ENCODE measurements at regions not wholly inside any gene's neighbourhood (a gene's known extent, or its start where the extent isn't known, plus 50 kb on each side); places are given as distances from the start of the nearest gene placed in this dataset.
"Not testable (repeated sequence)": the region's sequence is repeated elsewhere in the genome, so short reads cannot be mapped to it uniquely, and the experiment has no call there.

- TF ChIP-seq CTCF, EZH2 (IDR thresholded peaks at IDR 0.05): not testable (repeated sequence)
These were observed 1256.6 kb downstream of the RPIA start for GRCh38 chr2:89948102-89948501.
